GM23338 (cell line): ENCODE measurements at regions not wholly inside any gene's neighbourhood (a gene's known extent, or its start where the extent isn't known, plus 50 kb on each side); places are given as distances from the start of the nearest gene placed in this dataset.

Experiments
- ATAC-seq: fragments of 200-7000 bp; cut with Tn5 transposase; 3 replicates; pipeline ENCODE4 v1.9.1; 2020
- DNase-seq: peaks from one replicate; pipeline ENCODE4 v3.0.0-alpha.2; 2015; ENCODE audit warnings: low spot score
- H2AFZ ChIP-seq: fragments of 200-600 bp; sonication (generic); 2 replicates; pipeline ENCODE4 v1.8.0; 2016; ENCODE audit warnings: antibody characterized with exemption, mild to moderate bottlenecking, moderate library complexity
- H3F3A ChIP-seq: fragments of 200-600 bp; sonication (generic); replicated peaks from 2 replicates; pipeline ENCODE4 v1.8.0; 2017; ENCODE audit warnings: antibody characterized with exemption, mixed run types, low read depth
- H3K27ac ChIP-seq: fragments of 200-600 bp; sonication (generic); 2 replicates; pipeline ENCODE4 v1.6.1; 2016; ENCODE audit warnings: low read depth
- H3K27me3 ChIP-seq: fragments of 200-600 bp; sonication (generic); 2 replicates; pipeline ENCODE4 v1.8.0; 2016; ENCODE audit warnings: mild to moderate bottlenecking, mixed run types, moderate library complexity; ENCODE audit not compliant: insufficient read depth
- H3K36me3 ChIP-seq: fragments of 200-600 bp; sonication (generic); 2 replicates; pipeline ENCODE4 v1.8.0; 2016; ENCODE audit warnings: mild to moderate bottlenecking; ENCODE audit not compliant: insufficient read depth
- H3K4me1 ChIP-seq: fragments of 200-600 bp; sonication (generic); 2 replicates; pipeline ENCODE4 v1.8.0; 2016; ENCODE audit warnings: mild to moderate bottlenecking, moderate library complexity; ENCODE audit not compliant: insufficient read depth
- H3K4me2 ChIP-seq: fragments of 200-600 bp; sonication (generic); 2 replicates; pipeline ENCODE4 v1.7.1; 2017; ENCODE audit warnings: mixed run types
- H3K4me3 ChIP-seq: fragments of 200-600 bp; sonication (generic); 2 replicates; pipeline ENCODE4 v1.6.1; 2016; ENCODE audit warnings: mixed run types
- H3K79me2 ChIP-seq: fragments of 200-600 bp; sonication (generic); replicated peaks from 2 replicates; pipeline ENCODE4 v1.8.0; 2017; ENCODE audit warnings: mild to moderate bottlenecking; ENCODE audit not compliant: insufficient read depth
- H3K9me2 ChIP-seq: fragments of 200-600 bp; sonication (generic); 2 replicates; pipeline ENCODE4 v1.8.0; 2017; ENCODE audit not compliant: insufficient read depth
- H4K20me1 ChIP-seq: fragments of 200-600 bp; sonication (generic); replicated peaks from 2 replicates; pipeline ENCODE4 v1.8.0; 2017; ENCODE audit warnings: mild to moderate bottlenecking; ENCODE audit not compliant: insufficient read depth
- H3K27ac Mint-ChIP-seq: 2 replicates; pipeline ENCODE4 v1.8.0; 2020; ENCODE audit warnings: inconsistent platforms, mild to moderate bottlenecking, moderate library complexity, mixed read lengths
- H3K27me3 Mint-ChIP-seq: 3 replicates; pipeline ENCODE4 v1.8.0; 2022; ENCODE audit warnings: low read depth, mild to moderate bottlenecking, moderate library complexity, mixed read lengths, inconsistent platforms; ENCODE audit not compliant: insufficient read depth, poor library complexity
- H3K36me3 Mint-ChIP-seq: 3 replicates; pipeline ENCODE4 v1.8.0; 2021; ENCODE audit warnings: low read depth, mild to moderate bottlenecking, inconsistent platforms, moderate library complexity, mixed read lengths
- H3K4me1 Mint-ChIP-seq: 3 replicates; pipeline ENCODE4 v1.8.0; 2020; ENCODE audit warnings: mild to moderate bottlenecking, inconsistent platforms, mixed read lengths
- H3K4me3 Mint-ChIP-seq: 3 replicates; pipeline ENCODE4 v1.8.0; 2021; ENCODE audit warnings: moderate library complexity, mild to moderate bottlenecking, inconsistent platforms, mixed read lengths
- H3K9me3 Mint-ChIP-seq: 3 replicates; pipeline ENCODE4 v1.8.0; 2020; ENCODE audit warnings: moderate library complexity, mild to moderate bottlenecking, inconsistent platforms, mixed read lengths
- CREB1 ChIP-seq: fragments of 250-450 bp; sonication (Bioruptor Pico); IDR thresholded peaks from 2 replicates; pipeline ENCODE4 v1.5.0; 2020; ENCODE audit warnings: low read depth, mild to moderate bottlenecking, moderate library complexity
- EZH2 ChIP-seq: fragments of 200-600 bp; sonication (generic); IDR thresholded peaks from one replicate; pipeline ENCODE4 v1.8.0; 2017; ENCODE audit warnings: antibody characterized with exemption, mild to moderate bottlenecking, low read depth; ENCODE audit not compliant: unreplicated experiment
- EZH2phosphoT487 ChIP-seq: fragments of 200-600 bp; sonication (generic); IDR thresholded peaks from one replicate; pipeline ENCODE4 v1.8.1; 2018; ENCODE audit warnings: antibody characterized with exemption; ENCODE audit not compliant: unreplicated experiment
- JUNB ChIP-seq: IDR thresholded peaks from one replicate; pipeline ENCODE4 v1.6.1; 2016; ENCODE audit warnings: antibody characterized with exemption; ENCODE audit not compliant: unreplicated experiment
- NANOG ChIP-seq: IDR thresholded peaks from 2 replicates; pipeline ENCODE4 v1.6.1; 2016; ENCODE audit warnings: antibody characterized with exemption, borderline replicate concordance
- POLR2AphosphoS5 ChIP-seq: IDR thresholded peaks from 2 replicates; pipeline ENCODE4 v1.6.1; 2016; ENCODE audit warnings: antibody characterized with exemption, low read depth
- REST ChIP-seq: IDR thresholded peaks from one replicate; pipeline ENCODE4 v1.6.1; 2018; ENCODE audit warnings: antibody characterized with exemption; ENCODE audit not compliant: unreplicated experiment
- STAT1 ChIP-seq: IDR thresholded peaks from one replicate; pipeline ENCODE4 v1.6.1; 2016; ENCODE audit warnings: antibody characterized with exemption; ENCODE audit not compliant: unreplicated experiment
- ZNF114 ChIP-seq: fragments of 250-450 bp; sonication (Bioruptor Pico); IDR thresholded peaks from 2 replicates; pipeline ENCODE4 v1.5.0; 2020; ENCODE audit warnings: mild to moderate bottlenecking, moderate library complexity
- ZNF331 ChIP-seq: fragments of 250-450 bp; sonication (Bioruptor Pico); IDR thresholded peaks from 2 replicates; pipeline ENCODE4 v1.5.0; 2020; ENCODE audit warnings: low read depth, mild to moderate bottlenecking, moderate library complexity
- TF ChIP-seq, protein P1 (sequence below), 2 experiments: fragments of 200-600 bp in 1 of 2; sonication (generic) in 1 of 2; conservative IDR thresholded peaks; 2 replicates each; pipeline versions ENCODE4 v1.5.1 to v1.6.1; 2016 to 2017; ENCODE audit warnings: antibody characterized with exemption in 2 of 2, low read depth in 2 of 2, mild to moderate bottlenecking in 2 of 2, moderate library complexity in 1 of 2
- TF ChIP-seq, protein P2 (sequence below): IDR thresholded peaks from 2 replicates; pipeline ENCODE4 v1.6.1; 2016; ENCODE audit warnings: antibody characterized with exemption

DNA sequence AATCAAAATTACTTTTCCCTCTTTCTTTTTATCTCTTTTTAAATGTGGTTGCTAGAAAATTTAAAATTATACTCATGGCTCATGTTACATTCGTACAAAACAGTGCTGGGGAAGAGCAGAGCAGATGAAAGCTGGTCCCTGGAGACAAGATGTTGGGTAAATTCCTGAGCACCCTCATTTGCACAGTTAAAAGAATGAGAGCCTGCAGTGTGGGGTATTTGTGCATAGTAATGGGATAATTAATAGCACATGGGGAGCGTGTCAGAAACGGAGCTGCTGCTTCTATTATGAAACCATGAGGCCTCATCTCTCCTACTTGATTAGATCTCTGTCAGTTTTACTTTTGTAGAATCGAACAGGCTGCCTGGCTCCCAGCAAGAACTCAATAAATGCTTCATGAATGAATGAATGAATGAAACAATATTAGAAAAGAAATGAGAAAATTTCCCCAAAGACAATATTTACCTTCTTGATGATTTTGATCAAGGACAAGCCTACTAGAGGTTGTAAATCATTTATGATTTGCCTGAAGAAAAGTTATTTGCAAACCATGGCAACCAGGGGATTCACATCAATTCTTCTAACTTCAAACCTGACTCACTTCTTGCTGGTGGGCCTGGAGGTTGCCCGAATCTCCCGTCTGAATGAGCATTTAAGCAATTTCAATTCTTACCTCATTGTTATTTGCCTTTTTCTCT lies 177.2 kb upstream of the TUT7 start:
- H3K4me1 Mint-ChIP-seq, result peaks cover 14% of the 10 kb centered on the region
- Histone ChIP-seq H3K4me2 (no peak overlapping the region), H3K27ac (no peak overlapping the region), H3K4me1 (peaks cover 10% of the 10 kb centered on the region), H4K20me1 (no peaks in the 10 kb centered on the region), H3K36me3 (no peaks in the 10 kb centered on the region), H3K9me2 (no peaks in the 10 kb centered on the region), H3F3A (no peaks in the 10 kb centered on the region), H3K27me3 (no peaks in the 10 kb centered on the region), H3K4me3 (no peak overlapping the region), H2AFZ (no peak overlapping the region), H3K79me2 (no peaks in the 10 kb centered on the region)
- TF ChIP-seq STAT1 (no peak), ZNF114 (CRISPR knock-in tag) (no peak), REST (no peak), EZH2phosphoT487 (no peak)
- TF ChIP-seq, protein P1, sequence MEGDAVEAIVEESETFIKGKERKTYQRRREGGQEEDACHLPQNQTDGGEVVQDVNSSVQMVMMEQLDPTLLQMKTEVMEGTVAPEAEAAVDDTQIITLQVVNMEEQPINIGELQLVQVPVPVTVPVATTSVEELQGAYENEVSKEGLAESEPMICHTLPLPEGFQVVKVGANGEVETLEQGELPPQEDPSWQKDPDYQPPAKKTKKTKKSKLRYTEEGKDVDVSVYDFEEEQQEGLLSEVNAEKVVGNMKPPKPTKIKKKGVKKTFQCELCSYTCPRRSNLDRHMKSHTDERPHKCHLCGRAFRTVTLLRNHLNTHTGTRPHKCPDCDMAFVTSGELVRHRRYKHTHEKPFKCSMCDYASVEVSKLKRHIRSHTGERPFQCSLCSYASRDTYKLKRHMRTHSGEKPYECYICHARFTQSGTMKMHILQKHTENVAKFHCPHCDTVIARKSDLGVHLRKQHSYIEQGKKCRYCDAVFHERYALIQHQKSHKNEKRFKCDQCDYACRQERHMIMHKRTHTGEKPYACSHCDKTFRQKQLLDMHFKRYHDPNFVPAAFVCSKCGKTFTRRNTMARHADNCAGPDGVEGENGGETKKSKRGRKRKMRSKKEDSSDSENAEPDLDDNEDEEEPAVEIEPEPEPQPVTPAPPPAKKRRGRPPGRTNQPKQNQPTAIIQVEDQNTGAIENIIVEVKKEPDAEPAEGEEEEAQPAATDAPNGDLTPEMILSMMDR (conservative IDR thresholded peaks at IDR 0.05; ENCODE audit: low read depth in 2 of 2), result no peak
- H3K36me3 Mint-ChIP-seq, result no peaks in the 10 kb centered on the region
- no peak overlapping the region for H3K27ac Mint-ChIP-seq
- H3K9me3 Mint-ChIP-seq, result peaks cover 3% of the 10 kb centered on the region; the same call in 2 of the 3 replicates
- ATAC-seq (no peak; the same call in 2 of the 3 replicates), DNase-seq (no peak)
- no peak overlapping the region for H3K4me3 Mint-ChIP-seq
- H3K27me3 Mint-ChIP-seq, result peaks cover 3% of the 10 kb centered on the region

DNA sequence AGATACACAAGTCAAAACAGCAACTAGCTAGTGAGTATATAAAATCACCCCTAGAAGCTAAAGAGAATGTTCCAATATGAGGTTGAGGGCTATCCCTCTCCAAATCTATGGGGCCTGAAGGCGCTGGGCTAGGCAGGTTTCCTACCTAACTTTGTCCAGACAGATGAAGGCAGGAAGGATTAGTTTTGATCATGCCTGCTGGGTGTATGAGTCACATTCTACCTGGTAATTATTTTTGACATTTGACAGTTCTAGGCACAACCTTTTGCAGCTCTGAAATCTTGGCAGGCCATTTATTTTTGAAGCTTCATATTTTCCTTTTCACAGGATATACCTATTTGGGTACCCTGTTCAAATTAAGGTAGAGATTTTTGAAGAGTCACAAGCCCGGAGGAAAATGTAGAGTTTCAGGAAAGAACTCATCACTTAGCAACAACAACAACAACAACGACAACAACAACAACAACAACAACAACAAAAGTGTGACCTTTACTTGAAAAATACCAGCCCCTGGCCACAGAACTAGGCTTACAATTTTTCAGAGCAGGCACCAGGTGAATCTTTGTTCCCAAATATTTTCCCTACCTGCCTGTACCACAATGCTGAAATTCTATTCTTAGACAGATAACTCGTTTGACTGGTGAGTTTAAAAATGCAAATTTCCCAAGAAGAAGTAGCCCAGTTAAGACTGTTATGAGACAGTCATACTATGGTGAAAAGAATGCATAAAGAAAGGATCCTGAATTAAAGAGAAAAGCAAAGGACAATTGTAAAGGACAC lies 175.5 kb upstream of the TUT7 start:
- Histone ChIP-seq H4K20me1 (no peaks in the 10 kb centered on the region), H3K4me2 (no peak overlapping the region), H3F3A (no peaks in the 10 kb centered on the region), H3K4me1 (peaks cover 10% of the 10 kb centered on the region), H2AFZ (0 out of 2 replicates have a peak overlapping the region, but pooled peaks have one; percentile 15), H3K27ac (no peak overlapping the region), H3K27me3 (no peaks in the 10 kb centered on the region), H3K9me2 (no peaks in the 10 kb centered on the region), H3K36me3 (no peaks in the 10 kb centered on the region), H3K79me2 (no peaks in the 10 kb centered on the region), H3K4me3 (no peak overlapping the region)
- no peak for ATAC-seq
- peaks cover 6% of the 10 kb centered on the region for H3K27me3 Mint-ChIP-seq
- DNase-seq, result no peak
- H3K9me3 Mint-ChIP-seq, result no peaks in the 10 kb centered on the region
- no peak overlapping the region; the same call in 1 of the 2 replicates for H3K27ac Mint-ChIP-seq
- H3K4me1 Mint-ChIP-seq, result peaks cover 14% of the 10 kb centered on the region
- H3K4me3 Mint-ChIP-seq, result no peak overlapping the region
- H3K36me3 Mint-ChIP-seq, result no peaks in the 10 kb centered on the region
- TF ChIP-seq, protein P1 (conservative IDR thresholded peaks at IDR 0.05; ENCODE audit: low read depth in 2 of 2), result no peak
- TF ChIP-seq EZH2 (no peak), EZH2phosphoT487 (no peak), ZNF114 (CRISPR knock-in tag) (no peak), JUNB (no peak), POLR2AphosphoS5 (no peak), ZNF331 (no peak), CREB1 (CRISPR knock-in tag) (no peak), STAT1 (no peak), NANOG (no peak)
- TF ChIP-seq, protein P2, sequence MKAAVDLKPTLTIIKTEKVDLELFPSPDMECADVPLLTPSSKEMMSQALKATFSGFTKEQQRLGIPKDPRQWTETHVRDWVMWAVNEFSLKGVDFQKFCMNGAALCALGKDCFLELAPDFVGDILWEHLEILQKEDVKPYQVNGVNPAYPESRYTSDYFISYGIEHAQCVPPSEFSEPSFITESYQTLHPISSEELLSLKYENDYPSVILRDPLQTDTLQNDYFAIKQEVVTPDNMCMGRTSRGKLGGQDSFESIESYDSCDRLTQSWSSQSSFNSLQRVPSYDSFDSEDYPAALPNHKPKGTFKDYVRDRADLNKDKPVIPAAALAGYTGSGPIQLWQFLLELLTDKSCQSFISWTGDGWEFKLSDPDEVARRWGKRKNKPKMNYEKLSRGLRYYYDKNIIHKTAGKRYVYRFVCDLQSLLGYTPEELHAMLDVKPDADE, result no peak
